ENCODE measurements at regions not wholly inside any gene's neighbourhood (a gene's known extent, or its start where the extent isn't known, plus 50 kb on each side); places are given as distances from the start of the nearest gene placed in this dataset.

DNA sequence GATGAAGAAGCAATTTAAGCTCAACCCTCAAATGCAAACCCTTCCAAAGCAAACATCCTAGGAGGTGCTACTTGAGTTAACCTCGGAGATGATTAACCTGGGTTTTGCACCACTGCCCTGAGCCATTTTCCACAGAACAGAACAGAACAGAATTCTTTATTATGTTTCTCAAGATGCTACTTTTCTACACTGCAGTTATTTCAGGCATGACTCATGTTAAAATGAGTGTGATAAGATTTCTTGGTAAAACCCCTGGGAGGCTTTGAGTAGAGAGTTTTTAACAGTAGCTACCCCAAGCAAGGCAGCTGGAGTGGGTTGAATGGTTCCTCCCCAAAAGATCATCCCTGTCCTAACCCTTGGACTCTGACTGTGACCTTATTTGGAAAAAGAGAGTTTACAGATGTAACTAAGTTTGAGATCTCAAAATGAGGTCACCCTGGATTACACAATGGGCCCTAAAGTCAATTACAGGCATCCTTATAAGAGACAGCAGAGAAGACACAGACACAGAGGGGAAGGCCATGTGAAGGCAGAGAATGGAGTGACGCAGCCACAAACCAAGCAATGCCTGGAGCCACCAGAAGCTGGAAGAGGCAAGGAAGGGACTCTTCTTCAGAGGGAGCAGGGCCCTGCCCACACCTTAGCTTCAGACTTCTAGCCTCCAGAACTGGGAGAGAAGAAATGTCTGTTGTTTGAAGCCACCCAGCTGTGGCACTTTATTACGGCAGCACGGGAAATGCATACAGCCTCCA is 153.4 kb downstream of the ETS2 start:
- no peak for TF ChIP-seq CTCF (IDR thresholded peaks at IDR 0.05; ENCODE audit: low read depth, low read length)
- no peak for TF ChIP-seq POLR2A (IDR thresholded peaks at IDR 0.05; ENCODE audit: extremely low read depth, insufficient read length)
- TF ChIP-seq, protein P1, sequence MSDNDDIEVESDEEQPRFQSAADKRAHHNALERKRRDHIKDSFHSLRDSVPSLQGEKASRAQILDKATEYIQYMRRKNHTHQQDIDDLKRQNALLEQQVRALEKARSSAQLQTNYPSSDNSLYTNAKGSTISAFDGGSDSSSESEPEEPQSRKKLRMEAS (IDR thresholded peaks at IDR 0.05; ENCODE audit: low read depth, low read length), result no peak
- no peak for TF ChIP-seq MYC (IDR thresholded peaks at IDR 0.05; ENCODE audit: low read depth, low read length)
